ENCODE measurements at regions not wholly inside any gene's neighbourhood (a gene's known extent, or its start where the extent isn't known, plus 50 kb on each side); places are given as distances from the start of the nearest gene placed in this dataset.

DNA sequence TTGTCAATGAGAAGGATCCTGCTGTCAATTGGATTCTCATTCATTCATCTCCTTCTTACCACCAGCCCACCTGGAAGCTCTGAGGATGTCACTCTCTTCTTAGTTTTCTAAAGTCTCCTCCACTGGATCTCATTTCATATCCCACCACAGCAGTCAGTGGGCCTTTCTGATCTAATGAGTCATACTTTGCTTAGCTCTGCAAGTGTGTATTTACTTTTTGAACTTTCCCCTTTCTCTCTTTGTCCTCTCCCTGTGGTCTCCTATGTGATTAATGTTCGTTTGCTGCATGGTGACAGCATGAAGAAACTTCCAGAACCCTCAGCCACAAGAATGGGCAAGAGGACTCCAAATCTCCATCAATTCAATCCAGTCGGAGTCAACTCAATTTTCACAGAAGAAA lies 63.6 kb upstream of the SYNDIG1 start:
- TF ChIP-seq CTCF (conservative IDR thresholded peaks at IDR 0.05; ENCODE audit: low read depth, low read length) (no peak), EZH2 (IDR thresholded peaks at IDR 0.05; ENCODE audit: borderline replicate concordance, low read depth, low read length, poor library complexity, severe bottlenecking) (no peak)

Data from A673 (cell line).